ENCODE measurements at regions not wholly inside any gene's neighbourhood (a gene's known extent, or its start where the extent isn't known, plus 50 kb on each side); places are given as distances from the start of the nearest gene placed in this dataset.

GRCh38 chr12:114911196-114911595, 227.2 kb upstream of the TBX3 start:
- no peak for TF ChIP-seq CTCF (IDR thresholded peaks at IDR 0.05; ENCODE audit: poor library complexity, severe bottlenecking)
- TF ChIP-seq EZH2 (IDR thresholded peaks at IDR 0.05; ENCODE audit: borderline replicate concordance, insufficient read depth, low read length, poor library complexity, severe bottlenecking) = no peak
- no peak for TF ChIP-seq REST (IDR thresholded peaks at IDR 0.05; ENCODE audit: borderline replicate concordance)
